HEK293 (cell line): ENCODE measurements at regions not wholly inside any gene's neighbourhood (a gene's known extent, or its start where the extent isn't known, plus 50 kb on each side); places are given as distances from the start of the nearest gene placed in this dataset.

Experiments
- FEZF1 ChIP-seq: fragments of 450-650 bp; formaldehyde crosslinking; IDR thresholded peaks from 2 replicates; pipeline ENCODE4 v1.5.1; 2016; ENCODE audit warnings: missing biosample characterization, missing genetic modification characterization
- HIC1 ChIP-seq: fragments of 450-650 bp; formaldehyde crosslinking; IDR thresholded peaks from 2 replicates; pipeline ENCODE4 v1.5.1; 2016; ENCODE audit warnings: missing biosample characterization, missing genetic modification characterization
- MEIS1 ChIP-seq: sonication (generic); formaldehyde crosslinking; IDR thresholded peaks from 2 replicates; pipeline ENCODE4 v1.8.1; 2022; ENCODE audit warnings: missing genetic modification reagents, mild to moderate bottlenecking, borderline replicate concordance
- REST ChIP-seq: fragments of 450-650 bp; formaldehyde crosslinking; IDR thresholded peaks from 2 replicates; pipeline ENCODE4 v1.5.1; 2016; ENCODE audit warnings: missing biosample characterization, missing genetic modification characterization
- TCF7L2 ChIP-seq: IDR thresholded peaks from 2 replicates; pipeline ENCODE4 v1.6.1; 2011; ENCODE audit warnings: low read depth, mild to moderate bottlenecking, inconsistent platforms, low read length, moderate library complexity, borderline replicate concordance
- ZBTB10 ChIP-seq: fragments of 450-650 bp; formaldehyde crosslinking; IDR thresholded peaks from 2 replicates; pipeline ENCODE4 v1.5.1; 2016; ENCODE audit warnings: missing biosample characterization, missing genetic modification characterization
- ZBTB7A ChIP-seq: fragments of 450-650 bp; formaldehyde crosslinking; IDR thresholded peaks from 2 replicates; pipeline ENCODE4 v1.5.1; 2016; ENCODE audit warnings: low read depth, missing biosample characterization, missing genetic modification characterization
- ZIC2 ChIP-seq: fragments of 450-650 bp; formaldehyde crosslinking; IDR thresholded peaks from 2 replicates; pipeline ENCODE4 v1.5.1; 2016; ENCODE audit warnings: missing biosample characterization, missing genetic modification characterization
- ZNF140 ChIP-seq: fragments of 450-650 bp; formaldehyde crosslinking; IDR thresholded peaks from 2 replicates; pipeline ENCODE4 v1.5.1; 2016; ENCODE audit warnings: missing biosample characterization, missing genetic modification characterization
- ZNF221 ChIP-seq: fragments of 450-650 bp; formaldehyde crosslinking; IDR thresholded peaks from 2 replicates; pipeline ENCODE4 v1.5.1; 2017; ENCODE audit warnings: missing biosample characterization, missing genetic modification characterization, borderline replicate concordance
- ZNF280C ChIP-seq: fragments of 450-650 bp; formaldehyde crosslinking; IDR thresholded peaks from 2 replicates; pipeline ENCODE4 v1.5.1; 2016; ENCODE audit warnings: missing biosample characterization, missing genetic modification characterization
- ZNF518A ChIP-seq: fragments of 450-650 bp; formaldehyde crosslinking; conservative IDR thresholded peaks from 2 replicates; pipeline ENCODE4 v1.5.1; 2016; ENCODE audit warnings: low read depth, missing biosample characterization, missing genetic modification characterization
- ZNF530 ChIP-seq: fragments of 450-650 bp; formaldehyde crosslinking; IDR thresholded peaks from 2 replicates; pipeline ENCODE4 v1.5.1; 2016; ENCODE audit warnings: low read depth, missing biosample characterization, missing genetic modification characterization
- ZNF555 ChIP-seq: fragments of 450-650 bp; formaldehyde crosslinking; conservative IDR thresholded peaks from 2 replicates; pipeline ENCODE4 v1.5.1; 2017; ENCODE audit warnings: missing biosample characterization, mild to moderate bottlenecking, missing genetic modification characterization, inconsistent platforms
- ZNF560 ChIP-seq: fragments of 450-650 bp; formaldehyde crosslinking; IDR thresholded peaks from 2 replicates; pipeline ENCODE4 v1.5.1; 2017; ENCODE audit warnings: missing biosample characterization, missing genetic modification characterization, borderline replicate concordance
- ZNF654 ChIP-seq: fragments of 450-650 bp; formaldehyde crosslinking; IDR thresholded peaks from 2 replicates; pipeline ENCODE4 v1.5.1; 2016; ENCODE audit warnings: low read depth, missing biosample characterization, missing genetic modification characterization
- ZNF677 ChIP-seq: fragments of 450-650 bp; IDR thresholded peaks from 2 replicates; pipeline ENCODE4 v1.5.0; 2018; ENCODE audit warnings: missing biosample characterization, mild to moderate bottlenecking, missing genetic modification characterization, moderate library complexity
- ZNF707 ChIP-seq: fragments of 450-650 bp; formaldehyde crosslinking; IDR thresholded peaks from 2 replicates; pipeline ENCODE4 v1.5.1; 2016; ENCODE audit warnings: missing biosample characterization, missing genetic modification characterization
- ZNF837 ChIP-seq: fragments of 450-650 bp; formaldehyde crosslinking; IDR thresholded peaks from 2 replicates; pipeline ENCODE4 v1.5.1; 2016; ENCODE audit warnings: missing biosample characterization, missing genetic modification characterization

- TF ChIP-seq ZBTB7A (no peak), ZNF280C (tag by site-specific recombination) (no peak), FEZF1 (tag by site-specific recombination) (no peak), ZNF654 (tag by site-specific recombination) (no peak), HIC1 (tag by site-specific recombination) (no peak), REST (tag by site-specific recombination) (peak; percentile 50; the same call in 1 of the 2 replicates), ZIC2 (tag by site-specific recombination) (no peak), ZBTB10 (tag by site-specific recombination) (no peak), ZNF707 (tag by site-specific recombination) (no peak), ZNF677 (tag by site-specific recombination) (no peak), ZNF560 (no peak), TCF7L2 (no peak), ZNF530 (tag by site-specific recombination) (0 out of 2 replicates have a peak, but pooled peaks have one; percentile 23), ZNF140 (tag by site-specific recombination) (peak; percentile 61), ZNF518A (tag by site-specific recombination) (peak; percentile 78), ZNF555 (tag by site-specific recombination) (peak; percentile 72), ZNF837 (tag by site-specific recombination) (no peak), ZNF221 (tag by site-specific recombination) (no peak), MEIS1 (CRISPR knock-in tag) (no peak)
Observed at GRCh38 chr12:13897811-13898210, 83.6 kb downstream of the GRIN2B start (continued).
